Keratinocyte (primary cell): ENCODE measurements at regions not wholly inside any gene's neighbourhood (a gene's known extent, or its start where the extent isn't known, plus 50 kb on each side); places are given as distances from the start of the nearest gene placed in this dataset.

ENCODE experiments used
- DNase-seq: peaks from one replicate; pipeline ENCODE4 v3.0.0-alpha.2; 2011; ENCODE audit warnings: low read depth, missing footprints, low spot score
- FAIRE-seq: peaks from 2 replicates; lab custom pipeline; 2011; peaks lifted over from hg19 to GRCh38; lab: Jason Lieb, UNC
- H2AFZ ChIP-seq: 2 replicates; pipeline ENCODE4 v1.6.0; 2012; ENCODE audit warnings: low read length, control low read depth, inconsistent platforms; ENCODE audit not compliant: control insufficient read depth
- H3K27ac ChIP-seq: 2 replicates; pipeline ENCODE4 v1.5.1; 2011; ENCODE audit warnings: low read length; ENCODE audit not compliant: control insufficient read depth, insufficient read depth
- H3K27me3 ChIP-seq: 3 replicates; pipeline ENCODE4 v1.6.0; 2011; ENCODE audit warnings: low read length; ENCODE audit not compliant: control insufficient read depth, insufficient read depth; ENCODE audit errors: extremely low read depth
- H3K36me3 ChIP-seq, 2 experiments: 2 replicates in 1 of 2; 3 replicates in 1 of 2; pipeline ENCODE4 v1.5.1; 2011; ENCODE audit warnings: low read length in 2 of 2, mild to moderate bottlenecking in 1 of 2; ENCODE audit not compliant: control insufficient read depth in 2 of 2, insufficient read depth in 2 of 2; ENCODE audit errors: extremely low read depth in 1 of 2
- H3K4me1 ChIP-seq: 3 replicates; pipeline ENCODE4 v1.5.1; 2011; ENCODE audit warnings: low read length; ENCODE audit not compliant: control insufficient read depth, insufficient read depth; ENCODE audit errors: extremely low read depth
- H3K4me2 ChIP-seq: 3 replicates; pipeline ENCODE4 v1.6.0; 2011; ENCODE audit warnings: low read depth, low read length; ENCODE audit not compliant: control insufficient read depth, insufficient read depth; ENCODE audit errors: extremely low read depth
- H3K4me3 ChIP-seq, 3 experiments: fragments of 200-600 bp in 1 of 3; sonication (generic) in 1 of 3; 2 replicates in 2 of 3; 3 replicates in 1 of 3; pipeline ENCODE4 v1.5.1; 2011 to 2016; ENCODE audit warnings: low read length in 3 of 3, mild to moderate bottlenecking in 3 of 3, control low read depth in 2 of 3, inconsistent platforms in 1 of 3, low read depth in 1 of 3, mixed read lengths in 1 of 3, mixed run types in 1 of 3, moderate library complexity in 1 of 3; ENCODE audit not compliant: control insufficient read depth in 2 of 3, insufficient read depth in 2 of 3; ENCODE audit errors: extremely low read depth in 1 of 3
- H3K79me2 ChIP-seq: 2 replicates; pipeline ENCODE4 v1.6.0; 2012; ENCODE audit warnings: low read length; ENCODE audit not compliant: control insufficient read depth, insufficient read depth
- H3K9ac ChIP-seq: 3 replicates; pipeline ENCODE4 v1.6.0; 2011; ENCODE audit warnings: low read length; ENCODE audit not compliant: control insufficient read depth, insufficient read depth; ENCODE audit errors: extremely low read depth
- H3K9me1 ChIP-seq: 3 replicates; pipeline ENCODE4 v1.6.0; 2011; ENCODE audit warnings: low read length; ENCODE audit not compliant: control insufficient read depth, insufficient read depth; ENCODE audit errors: extremely low read depth
- H3K9me3 ChIP-seq: 2 replicates; pipeline ENCODE4 v1.5.1; 2012; ENCODE audit warnings: low read depth, low read length; ENCODE audit not compliant: control insufficient read depth
- H4K20me1 ChIP-seq: 3 replicates; pipeline ENCODE4 v1.6.0; 2011; ENCODE audit warnings: low read length; ENCODE audit not compliant: control insufficient read depth, insufficient read depth; ENCODE audit errors: extremely low read depth
- CTCF ChIP-seq, 3 experiments: IDR thresholded peaks in 1 of 3; conservative IDR thresholded peaks in 1 of 3; optimal IDR thresholded peaks in 1 of 3; 2 replicates in 2 of 3; 3 replicates in 1 of 3; pipeline versions ENCODE3 to v1.5.1; 2011; ENCODE audit warnings: low read length in 3 of 3, mild to moderate bottlenecking in 3 of 3, moderate library complexity in 2 of 3, control low read depth in 1 of 3, inconsistent platforms in 1 of 3; ENCODE audit not compliant: insufficient read depth in 2 of 3; ENCODE audit errors: extremely low read depth in 1 of 3
- EZH2 ChIP-seq: IDR thresholded peaks from one replicate; pipeline ENCODE4 v1.6.1; 2012; ENCODE audit warnings: inconsistent platforms, mild to moderate bottlenecking, low read length, moderate library complexity
- dilution Hi-C: fragments of 300-500 bp; cut with MboI; formaldehyde crosslinking; loops from one replicate; pipeline ENCODE4 v1.7.0; 2020; ENCODE audit warnings: low sequenced_read_pairs; ENCODE audit not compliant: extremely low pct_ligation_motif_present

GRCh38 chr3:163543662-163544061 is 1534.6 kb downstream of the SI start:
- Histone ChIP-seq H3K9me1 (no peaks in the 10 kb centered on the region), H3K4me2 (no peak overlapping the region), H3K27me3 (no peaks in the 10 kb centered on the region), H3K9ac (no peak overlapping the region), H3K4me1 (no peaks in the 10 kb centered on the region), H3K79me2 (no peaks in the 10 kb centered on the region), H3K9me3 (no peaks in the 10 kb centered on the region), H3K36me3 (no peaks in the 10 kb centered on the region), H2AFZ (no peak overlapping the region), H3K27ac (no peak overlapping the region), H4K20me1 (no peaks in the 10 kb centered on the region), H3K4me3 (no peak overlapping the region)
- DNase-seq, result no peak
- FAIRE-seq, result no peak
- no peak for TF ChIP-seq EZH2
- no peak for TF ChIP-seq CTCF (optimal IDR thresholded peaks at IDR 0.05 in 1 of 3, IDR thresholded peaks at IDR 0.05 in 1 of 3, conservative IDR thresholded peaks at IDR 0.05 in 1 of 3; ENCODE audit: extremely low read depth in 1 of 3, insufficient read depth in 2 of 3, low read length in 3 of 3)
- dilution Hi-C loops, result no loop called here

GRCh38 chr3:163541629-163542028 is 1536.7 kb downstream of the SI start:
- H2AFZ ChIP-seq, result no peak overlapping the region
- H3K9me3 ChIP-seq, result no peaks in the 10 kb centered on the region
- no peaks in the 10 kb centered on the region for H3K9me1 ChIP-seq
- no peak for DNase-seq
- no peaks in the 10 kb centered on the region for H3K36me3 ChIP-seq
- no peak overlapping the region for H3K4me3 ChIP-seq
- no peaks in the 10 kb centered on the region for H4K20me1 ChIP-seq
- dilution Hi-C loops, result no loop called here
- no peak for FAIRE-seq
- H3K27me3 ChIP-seq, result no peaks in the 10 kb centered on the region
- no peak overlapping the region for H3K4me2 ChIP-seq
- H3K27ac ChIP-seq, result no peak overlapping the region
- TF ChIP-seq CTCF (optimal IDR thresholded peaks at IDR 0.05 in 1 of 3, IDR thresholded peaks at IDR 0.05 in 1 of 3, conservative IDR thresholded peaks at IDR 0.05 in 1 of 3; ENCODE audit: extremely low read depth in 1 of 3, insufficient read depth in 2 of 3, low read length in 3 of 3) (no peak), EZH2 (no peak)
- no peaks in the 10 kb centered on the region for H3K4me1 ChIP-seq
- H3K9ac ChIP-seq, result no peak overlapping the region
- no peaks in the 10 kb centered on the region for H3K79me2 ChIP-seq
